Sigmoid colon (tissue), 4 donors: ENCODE measurements at regions not wholly inside any gene's neighbourhood (a gene's known extent, or its start where the extent isn't known, plus 50 kb on each side); places are given as distances from the start of the nearest gene placed in this dataset.

ENCODE experiments used
- EP300 ChIP-seq, 4 donors: sonication (generic); formaldehyde crosslinking; IDR thresholded peaks; one replicate each; pipeline ENCODE4 v1.6.1; 2017; ENCODE audit warnings: antibody characterized with exemption in 4 of 4
- TF ChIP-seq, protein P1 (sequence below), 4 experiments: fragments of 450-650 bp in 3 of 4; fragments of 200-600 bp in 1 of 4; IDR thresholded peaks; one replicate each; pipeline ENCODE4 v1.5.1; 2016 to 2019; ENCODE audit warnings: antibody characterized with exemption in 4 of 4, mild to moderate bottlenecking in 3 of 4, moderate library complexity in 2 of 4

DNA sequence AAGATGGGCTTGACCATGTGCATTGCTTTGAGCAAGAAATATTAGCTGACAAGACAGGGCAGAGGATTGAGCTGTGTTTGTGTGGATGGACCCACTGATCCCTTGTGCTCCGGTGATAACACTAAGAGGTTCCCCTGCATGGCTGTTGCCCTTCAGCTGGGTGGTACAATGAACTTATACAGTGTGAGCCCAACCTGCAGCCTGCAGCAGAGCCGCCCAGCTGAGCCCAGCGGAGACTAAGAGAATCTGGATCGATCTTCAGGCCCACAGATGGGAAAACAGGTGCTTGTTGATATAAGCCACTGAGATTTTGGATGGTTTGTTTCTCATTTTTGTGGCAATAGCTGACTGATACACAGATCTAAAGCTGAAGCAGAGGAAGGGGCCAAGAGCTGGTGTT is 177.4 kb upstream of the SYT13 start:
- TF ChIP-seq, protein P1, sequence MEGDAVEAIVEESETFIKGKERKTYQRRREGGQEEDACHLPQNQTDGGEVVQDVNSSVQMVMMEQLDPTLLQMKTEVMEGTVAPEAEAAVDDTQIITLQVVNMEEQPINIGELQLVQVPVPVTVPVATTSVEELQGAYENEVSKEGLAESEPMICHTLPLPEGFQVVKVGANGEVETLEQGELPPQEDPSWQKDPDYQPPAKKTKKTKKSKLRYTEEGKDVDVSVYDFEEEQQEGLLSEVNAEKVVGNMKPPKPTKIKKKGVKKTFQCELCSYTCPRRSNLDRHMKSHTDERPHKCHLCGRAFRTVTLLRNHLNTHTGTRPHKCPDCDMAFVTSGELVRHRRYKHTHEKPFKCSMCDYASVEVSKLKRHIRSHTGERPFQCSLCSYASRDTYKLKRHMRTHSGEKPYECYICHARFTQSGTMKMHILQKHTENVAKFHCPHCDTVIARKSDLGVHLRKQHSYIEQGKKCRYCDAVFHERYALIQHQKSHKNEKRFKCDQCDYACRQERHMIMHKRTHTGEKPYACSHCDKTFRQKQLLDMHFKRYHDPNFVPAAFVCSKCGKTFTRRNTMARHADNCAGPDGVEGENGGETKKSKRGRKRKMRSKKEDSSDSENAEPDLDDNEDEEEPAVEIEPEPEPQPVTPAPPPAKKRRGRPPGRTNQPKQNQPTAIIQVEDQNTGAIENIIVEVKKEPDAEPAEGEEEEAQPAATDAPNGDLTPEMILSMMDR (IDR thresholded peaks at IDR 0.05), result no peak
- no peak for TF ChIP-seq EP300 (IDR thresholded peaks at IDR 0.05)
